ENCODE measurements at regions not wholly inside any gene's neighbourhood (a gene's known extent, or its start where the extent isn't known, plus 50 kb on each side); places are given as distances from the start of the nearest gene placed in this dataset.

- Histone ChIP-seq H3F3A (ENCODE audit: insufficient read depth) (no peaks in the 10 kb centered on the region), H3K4me1 (ENCODE audit: insufficient read depth) (no peaks in the 10 kb centered on the region), H3K4me2 (ENCODE audit: unreplicated experiment) (no peak overlapping the region), H3K36me3 (ENCODE audit: low read depth) (no peaks in the 10 kb centered on the region), H3K9ac (no peak overlapping the region), H3K9me3 (ENCODE audit: low read depth) (no peaks in the 10 kb centered on the region), H3K27ac (no peak overlapping the region), H3K9me2 (ENCODE audit: insufficient read depth) (no peaks in the 10 kb centered on the region), H3K27me3 (replicated peaks; ENCODE audit: insufficient read depth) (no peaks in the 10 kb centered on the region), H2AFZ (no peak overlapping the region), H3K79me2 (ENCODE audit: insufficient read depth) (no peaks in the 10 kb centered on the region), H3K4me3 (no peak overlapping the region), H4K20me1 (ENCODE audit: insufficient read depth) (no peaks in the 10 kb centered on the region)
- in situ Hi-C loops (cut with MboI): no loop called here
- no peak for DNase-seq
- TF ChIP-seq EZH2phosphoT487 (IDR thresholded peaks at IDR 0.05; ENCODE audit: insufficient read depth, low read depth) (no peak), EZH2 (IDR thresholded peaks at IDR 0.05; ENCODE audit: insufficient read depth, poor library complexity, severe bottlenecking) (no peak)
- WGBS, 2 experiments (ENCODE audit: low coverage in 1 of 2, low lambda C conversion rate in 2 of 2, missing lambda C conversion rate in 2 of 2): 9 to 12% methylated on average over 10 of the region's 10 CpGs
Measured at GRCh38 chr16:5412731-5413130, 315.1 kb upstream of the EEF2KMT start.

- Histone ChIP-seq H3K4me1 (ENCODE audit: insufficient read depth) (no peaks in the 10 kb centered on the region), H4K20me1 (ENCODE audit: insufficient read depth) (no peaks in the 10 kb centered on the region), H3K27ac (no peak overlapping the region), H3K27me3 (replicated peaks; ENCODE audit: insufficient read depth) (no peaks in the 10 kb centered on the region), H3K36me3 (ENCODE audit: low read depth) (no peaks in the 10 kb centered on the region), H3K4me3 (no peak overlapping the region), H3F3A (ENCODE audit: insufficient read depth) (no peaks in the 10 kb centered on the region), H3K4me2 (ENCODE audit: unreplicated experiment) (no peak overlapping the region), H3K9ac (no peak overlapping the region), H3K79me2 (ENCODE audit: insufficient read depth) (no peaks in the 10 kb centered on the region), H3K9me3 (ENCODE audit: low read depth) (no peaks in the 10 kb centered on the region), H2AFZ (no peak overlapping the region), H3K9me2 (ENCODE audit: insufficient read depth) (no peaks in the 10 kb centered on the region)
- 22 to 26% methylated on average over 6 of the region's 6 CpGs for WGBS, 2 experiments (ENCODE audit: low coverage in 1 of 2, low lambda C conversion rate in 2 of 2, missing lambda C conversion rate in 2 of 2)
- TF ChIP-seq EZH2 (IDR thresholded peaks at IDR 0.05; ENCODE audit: insufficient read depth, poor library complexity, severe bottlenecking) (no peak), EZH2phosphoT487 (IDR thresholded peaks at IDR 0.05; ENCODE audit: insufficient read depth, low read depth) (no peak)
- DNase-seq: no peak
- in situ Hi-C loops (cut with MboI): no loop called here
Measured at GRCh38 chr16:5398203-5398602, 300.6 kb upstream of the EEF2KMT start.

GRCh38 chr16:5396880-5397279 lies 299.3 kb upstream of the EEF2KMT start:
- no peaks in the 10 kb centered on the region for H3K79me2 ChIP-seq (ENCODE audit: insufficient read depth)
- no peak overlapping the region for H3K27ac ChIP-seq
- no peaks in the 10 kb centered on the region for H3K9me2 ChIP-seq (ENCODE audit: insufficient read depth)
- H3F3A ChIP-seq (ENCODE audit: insufficient read depth): no peaks in the 10 kb centered on the region
- DNase-seq: no peak
- H3K36me3 ChIP-seq (ENCODE audit: low read depth): no peaks in the 10 kb centered on the region
- TF ChIP-seq EZH2 (IDR thresholded peaks at IDR 0.05; ENCODE audit: insufficient read depth, poor library complexity, severe bottlenecking) (no peak), EZH2phosphoT487 (IDR thresholded peaks at IDR 0.05; ENCODE audit: insufficient read depth, low read depth) (no peak)
- H2AFZ ChIP-seq: no peak overlapping the region
- no peaks in the 10 kb centered on the region for H3K9me3 ChIP-seq (ENCODE audit: low read depth)
- 0 to 6% methylated on average over 1 of the region's 1 CpG for WGBS, 2 experiments (ENCODE audit: low coverage in 1 of 2, low lambda C conversion rate in 2 of 2, missing lambda C conversion rate in 2 of 2)
- H3K4me3 ChIP-seq: no peak overlapping the region
- H4K20me1 ChIP-seq (ENCODE audit: insufficient read depth): no peaks in the 10 kb centered on the region
- no peak overlapping the region for H3K9ac ChIP-seq
- no peaks in the 10 kb centered on the region for H3K27me3 ChIP-seq (replicated peaks; ENCODE audit: insufficient read depth)
- H3K4me2 ChIP-seq (ENCODE audit: unreplicated experiment): no peak overlapping the region
- H3K4me1 ChIP-seq (ENCODE audit: insufficient read depth): no peaks in the 10 kb centered on the region
- in situ Hi-C loops (cut with MboI): no loop called here

- no peak overlapping the region for H2AFZ ChIP-seq
- no peaks in the 10 kb centered on the region for H4K20me1 ChIP-seq (ENCODE audit: insufficient read depth)
- no peak overlapping the region for H3K4me2 ChIP-seq (ENCODE audit: unreplicated experiment)
- H3K9ac ChIP-seq: no peak overlapping the region
- H3K36me3 ChIP-seq (ENCODE audit: low read depth): no peaks in the 10 kb centered on the region
- no peaks in the 10 kb centered on the region for H3K27me3 ChIP-seq (replicated peaks; ENCODE audit: insufficient read depth)
- H3K79me2 ChIP-seq (ENCODE audit: insufficient read depth): no peaks in the 10 kb centered on the region
- DNase-seq: no peak
- in situ Hi-C loops (cut with MboI): no loop called here
- no peaks in the 10 kb centered on the region for H3K4me1 ChIP-seq (ENCODE audit: insufficient read depth)
- TF ChIP-seq EZH2 (IDR thresholded peaks at IDR 0.05; ENCODE audit: insufficient read depth, poor library complexity, severe bottlenecking): no peak
- no peak for TF ChIP-seq EZH2phosphoT487 (IDR thresholded peaks at IDR 0.05; ENCODE audit: insufficient read depth, low read depth)
- no peak overlapping the region for H3K27ac ChIP-seq
- H3F3A ChIP-seq (ENCODE audit: insufficient read depth): no peaks in the 10 kb centered on the region
- H3K9me3 ChIP-seq (ENCODE audit: low read depth): no peaks in the 10 kb centered on the region
- H3K4me3 ChIP-seq: no peak overlapping the region
- no peaks in the 10 kb centered on the region for H3K9me2 ChIP-seq (ENCODE audit: insufficient read depth)
- WGBS, 2 experiments (ENCODE audit: low coverage in 1 of 2, low lambda C conversion rate in 2 of 2, missing lambda C conversion rate in 2 of 2): 4 to 6% methylated on average over 5 of the region's 5 CpGs
Measured at GRCh38 chr16:5393070-5393469, 295.5 kb upstream of the EEF2KMT start.

GRCh38 chr16:5386989-5387388 lies 289.4 kb upstream of the EEF2KMT start:
- Histone ChIP-seq H3K4me2 (ENCODE audit: unreplicated experiment) (no peak overlapping the region), H3K4me3 (no peak overlapping the region), H3K27me3 (replicated peaks; ENCODE audit: insufficient read depth) (no peaks in the 10 kb centered on the region), H3K9me2 (ENCODE audit: insufficient read depth) (no peaks in the 10 kb centered on the region), H4K20me1 (ENCODE audit: insufficient read depth) (no peaks in the 10 kb centered on the region), H3F3A (ENCODE audit: insufficient read depth) (no peaks in the 10 kb centered on the region), H3K9me3 (ENCODE audit: low read depth) (no peaks in the 10 kb centered on the region), H3K9ac (no peak overlapping the region), H2AFZ (no peak overlapping the region), H3K79me2 (ENCODE audit: insufficient read depth) (no peaks in the 10 kb centered on the region), H3K36me3 (ENCODE audit: low read depth) (no peaks in the 10 kb centered on the region), H3K27ac (no peak overlapping the region), H3K4me1 (ENCODE audit: insufficient read depth) (no peaks in the 10 kb centered on the region)
- in situ Hi-C loops (cut with MboI): no loop called here
- TF ChIP-seq EZH2 (IDR thresholded peaks at IDR 0.05; ENCODE audit: insufficient read depth, poor library complexity, severe bottlenecking) (no peak), EZH2phosphoT487 (IDR thresholded peaks at IDR 0.05; ENCODE audit: insufficient read depth, low read depth) (no peak)
- 23 to 35% methylated on average over 2 of the region's 2 CpGs for WGBS, 2 experiments (ENCODE audit: low coverage in 1 of 2, low lambda C conversion rate in 2 of 2, missing lambda C conversion rate in 2 of 2)
- no peak for DNase-seq

All from GM23248 (cell line).